ENCODE measurements at regions not wholly inside any gene's neighbourhood (a gene's known extent, or its start where the extent isn't known, plus 50 kb on each side); places are given as distances from the start of the nearest gene placed in this dataset.
A peak's percentile ranks its signal among the peaks of the same experiment; 100 is the strongest.

DNA sequence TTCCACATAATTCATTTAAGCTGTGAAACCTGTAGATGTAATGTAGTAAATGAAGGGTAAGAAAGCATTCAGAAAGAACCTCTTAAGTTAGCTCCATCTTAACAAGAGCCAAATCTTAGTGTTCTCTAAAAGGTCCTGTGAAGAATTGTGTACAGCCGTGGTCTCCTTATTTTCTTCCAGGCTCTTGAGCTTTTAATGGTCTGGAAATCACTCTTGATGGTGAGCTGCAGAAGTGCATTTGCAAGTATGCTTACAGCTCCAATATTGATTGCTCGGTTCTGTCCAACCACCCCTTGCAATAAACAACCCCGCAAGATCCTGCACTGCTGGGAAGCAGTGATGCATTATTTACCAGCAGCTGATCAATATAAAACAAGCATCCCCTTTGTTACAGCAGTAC, 690.8 kb upstream of the FZD8 start:
- DNase-seq (ENCODE audit: low spot score) (no peak), ATAC-seq (ENCODE audit: low read depth) (no peak)
- Histone ChIP-seq H3K4me3 (ENCODE audit: severe bottlenecking) (no peak overlapping the region), H3K36me3 (ENCODE audit: low read depth) (no peaks in the 10 kb centered on the region), H3K9me3 (ENCODE audit: severe bottlenecking) (no peaks in the 10 kb centered on the region), H3K27me3 (ENCODE audit: insufficient read depth, poor library complexity, severe bottlenecking) (no peaks in the 10 kb centered on the region), H3K4me1 (ENCODE audit: insufficient read depth, poor library complexity, severe bottlenecking) (no peaks in the 10 kb centered on the region), H3K27ac (ENCODE audit: poor library complexity, severe bottlenecking) (no peak overlapping the region)
- TF ChIP-seq, protein P1, sequence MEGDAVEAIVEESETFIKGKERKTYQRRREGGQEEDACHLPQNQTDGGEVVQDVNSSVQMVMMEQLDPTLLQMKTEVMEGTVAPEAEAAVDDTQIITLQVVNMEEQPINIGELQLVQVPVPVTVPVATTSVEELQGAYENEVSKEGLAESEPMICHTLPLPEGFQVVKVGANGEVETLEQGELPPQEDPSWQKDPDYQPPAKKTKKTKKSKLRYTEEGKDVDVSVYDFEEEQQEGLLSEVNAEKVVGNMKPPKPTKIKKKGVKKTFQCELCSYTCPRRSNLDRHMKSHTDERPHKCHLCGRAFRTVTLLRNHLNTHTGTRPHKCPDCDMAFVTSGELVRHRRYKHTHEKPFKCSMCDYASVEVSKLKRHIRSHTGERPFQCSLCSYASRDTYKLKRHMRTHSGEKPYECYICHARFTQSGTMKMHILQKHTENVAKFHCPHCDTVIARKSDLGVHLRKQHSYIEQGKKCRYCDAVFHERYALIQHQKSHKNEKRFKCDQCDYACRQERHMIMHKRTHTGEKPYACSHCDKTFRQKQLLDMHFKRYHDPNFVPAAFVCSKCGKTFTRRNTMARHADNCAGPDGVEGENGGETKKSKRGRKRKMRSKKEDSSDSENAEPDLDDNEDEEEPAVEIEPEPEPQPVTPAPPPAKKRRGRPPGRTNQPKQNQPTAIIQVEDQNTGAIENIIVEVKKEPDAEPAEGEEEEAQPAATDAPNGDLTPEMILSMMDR (IDR thresholded peaks at IDR 0.05; ENCODE audit: poor library complexity, severe bottlenecking), result no peak

DNA sequence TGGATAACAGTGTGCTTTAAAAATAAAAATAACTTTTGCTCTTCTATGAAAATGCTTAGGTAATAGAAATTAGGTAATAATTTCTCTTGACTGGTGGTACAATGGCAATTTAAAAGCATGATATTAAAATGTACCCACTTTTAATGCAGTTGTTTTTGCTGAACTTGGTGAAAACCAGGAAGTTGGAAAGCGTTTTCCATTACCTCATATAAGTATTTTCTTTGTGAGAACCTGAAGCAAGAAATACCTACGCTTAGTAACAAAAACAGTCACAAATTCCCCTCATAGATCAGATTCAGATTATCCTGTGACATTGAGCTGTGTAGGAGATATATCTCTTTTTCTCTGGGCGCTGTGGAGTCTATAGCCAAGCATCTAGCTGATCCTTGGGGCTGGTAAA, 689.0 kb upstream of the FZD8 start:
- H3K9me3 ChIP-seq (ENCODE audit: severe bottlenecking), result no peaks in the 10 kb centered on the region
- no peaks in the 10 kb centered on the region for H3K36me3 ChIP-seq (ENCODE audit: low read depth)
- H3K4me1 ChIP-seq (ENCODE audit: insufficient read depth, poor library complexity, severe bottlenecking), result no peaks in the 10 kb centered on the region
- ATAC-seq (ENCODE audit: low read depth) (no peak), DNase-seq (ENCODE audit: low spot score) (no peak)
- no peaks in the 10 kb centered on the region for H3K27me3 ChIP-seq (ENCODE audit: insufficient read depth, poor library complexity, severe bottlenecking)
- no peak overlapping the region for H3K27ac ChIP-seq (ENCODE audit: poor library complexity, severe bottlenecking)
- H3K4me3 ChIP-seq (ENCODE audit: severe bottlenecking), result no peak overlapping the region
- TF ChIP-seq, protein P1 (IDR thresholded peaks at IDR 0.05; ENCODE audit: poor library complexity, severe bottlenecking), result no peak

DNA sequence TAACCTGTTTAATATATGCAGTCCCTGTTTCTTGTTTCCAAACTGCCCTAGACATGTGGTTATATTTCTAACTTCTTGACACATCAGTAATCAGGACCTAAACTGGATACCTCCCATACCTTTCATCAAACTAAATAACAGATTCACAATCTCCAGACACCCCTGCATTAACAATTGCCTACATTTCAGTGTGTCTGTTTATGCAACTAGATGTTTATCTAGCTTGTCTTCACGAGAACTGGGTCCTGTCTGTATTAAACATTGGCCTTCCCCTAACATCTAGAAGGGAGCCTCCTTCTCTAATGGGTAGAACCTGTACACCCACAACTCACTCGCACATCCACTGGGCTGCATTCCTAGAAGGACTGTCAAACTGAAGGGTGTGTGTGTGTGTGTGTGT, 683.7 kb upstream of the FZD8 start:
- no peaks in the 10 kb centered on the region for H3K9me3 ChIP-seq (ENCODE audit: severe bottlenecking)
- no peak overlapping the region for H3K27ac ChIP-seq (ENCODE audit: poor library complexity, severe bottlenecking)
- DNase-seq (ENCODE audit: low spot score) (no peak), ATAC-seq (ENCODE audit: low read depth) (no peak)
- TF ChIP-seq, protein P1 (IDR thresholded peaks at IDR 0.05; ENCODE audit: poor library complexity, severe bottlenecking), result no peak
- no peaks in the 10 kb centered on the region for H3K4me1 ChIP-seq (ENCODE audit: insufficient read depth, poor library complexity, severe bottlenecking)
- no peak overlapping the region for H3K4me3 ChIP-seq (ENCODE audit: severe bottlenecking)
- no peaks in the 10 kb centered on the region for H3K27me3 ChIP-seq (ENCODE audit: insufficient read depth, poor library complexity, severe bottlenecking)
- no peaks in the 10 kb centered on the region for H3K36me3 ChIP-seq (ENCODE audit: low read depth)

DNA sequence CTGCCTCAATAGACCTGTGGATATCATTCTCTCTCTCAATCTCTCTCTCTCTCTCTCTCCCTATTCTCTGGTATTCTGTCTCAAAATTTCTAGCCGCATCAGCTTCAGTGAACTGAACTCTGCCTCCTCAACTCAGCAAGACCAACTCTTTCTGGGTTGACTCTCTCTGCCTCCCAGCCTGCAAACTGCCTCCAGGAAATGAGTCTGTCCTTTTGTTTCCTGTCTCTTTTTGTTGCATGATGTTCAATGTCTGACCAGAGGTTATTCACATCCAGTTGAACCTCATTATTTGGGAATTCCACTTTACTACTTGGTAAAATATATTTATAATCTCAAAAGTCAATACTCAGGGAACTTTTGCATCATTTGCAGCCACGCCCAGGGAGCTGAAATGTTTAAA, 682.7 kb upstream of the FZD8 start:
- Histone ChIP-seq H3K27ac (ENCODE audit: poor library complexity, severe bottlenecking) (no peak overlapping the region), H3K4me1 (ENCODE audit: insufficient read depth, poor library complexity, severe bottlenecking) (no peaks in the 10 kb centered on the region), H3K27me3 (ENCODE audit: insufficient read depth, poor library complexity, severe bottlenecking) (no peaks in the 10 kb centered on the region), H3K9me3 (ENCODE audit: severe bottlenecking) (no peaks in the 10 kb centered on the region), H3K4me3 (ENCODE audit: severe bottlenecking) (no peak overlapping the region), H3K36me3 (ENCODE audit: low read depth) (no peaks in the 10 kb centered on the region)
- ATAC-seq (ENCODE audit: low read depth) (0 out of 3 replicates have a peak, but pooled peaks have one; percentile 12), DNase-seq (ENCODE audit: low spot score) (no peak)
- TF ChIP-seq, protein P1 (IDR thresholded peaks at IDR 0.05; ENCODE audit: poor library complexity, severe bottlenecking), result no peak

DNA sequence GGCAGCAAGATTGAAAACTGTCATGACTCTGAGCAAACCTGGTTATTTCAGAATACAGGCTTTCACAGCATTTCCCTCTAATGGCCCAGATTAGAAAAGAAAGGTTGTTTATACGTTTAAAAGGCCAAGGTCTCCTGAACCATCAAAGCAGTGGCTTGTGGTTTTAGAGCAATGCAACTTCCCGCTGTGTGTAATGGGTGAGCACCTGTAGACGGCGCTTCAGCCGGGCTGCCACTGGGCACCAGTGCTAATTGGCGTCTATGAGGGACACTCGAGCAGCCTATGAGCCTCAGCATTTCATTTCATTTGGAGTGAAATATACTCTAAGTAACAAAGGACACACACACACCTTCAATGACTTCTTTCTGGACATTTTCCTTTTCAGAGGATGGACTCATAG, 671.0 kb upstream of the FZD8 start:
- ATAC-seq (ENCODE audit: low read depth) (no peak), DNase-seq (ENCODE audit: low spot score) (no peak)
- TF ChIP-seq, protein P1 (IDR thresholded peaks at IDR 0.05; ENCODE audit: poor library complexity, severe bottlenecking), result no peak
- Histone ChIP-seq H3K4me3 (ENCODE audit: severe bottlenecking) (no peak overlapping the region), H3K4me1 (ENCODE audit: insufficient read depth, poor library complexity, severe bottlenecking) (no peaks in the 10 kb centered on the region), H3K27me3 (ENCODE audit: insufficient read depth, poor library complexity, severe bottlenecking) (no peaks in the 10 kb centered on the region), H3K9me3 (ENCODE audit: severe bottlenecking) (no peaks in the 10 kb centered on the region), H3K36me3 (ENCODE audit: low read depth) (no peaks in the 10 kb centered on the region), H3K27ac (ENCODE audit: poor library complexity, severe bottlenecking) (no peak overlapping the region)
